ENCODE measurements at regions not wholly inside any gene's neighbourhood (a gene's known extent, or its start where the extent isn't known, plus 50 kb on each side); places are given as distances from the start of the nearest gene placed in this dataset.

GRCh38 chr2:187918996-187919821, 365.0 kb upstream of the TFPI start:
- no peak for FAIRE-seq
- DNase-seq (ENCODE audit: low spot score in 2 of 2) = no peak

GRCh38 chr2:187920511-187920910, 366.3 kb upstream of the TFPI start:
- FAIRE-seq (no peak), DNase-seq (ENCODE audit: low spot score in 2 of 2) (no peak)

GRCh38 chr2:187922846-187923245, 368.6 kb upstream of the TFPI start:
- FAIRE-seq (no peak), DNase-seq (ENCODE audit: low spot score in 2 of 2) (no peak)

GRCh38 chr2:187924293-187924692, 367.4 kb upstream of the GULP1 start:
- DNase-seq (ENCODE audit: low spot score in 2 of 2) (no peak), FAIRE-seq (no peak)

- FAIRE-seq = no peak
- DNase-seq (ENCODE audit: low spot score in 2 of 2) = no peak
Measured at GRCh38 chr2:187934236-187934635, 357.4 kb upstream of the GULP1 start.

DNA sequence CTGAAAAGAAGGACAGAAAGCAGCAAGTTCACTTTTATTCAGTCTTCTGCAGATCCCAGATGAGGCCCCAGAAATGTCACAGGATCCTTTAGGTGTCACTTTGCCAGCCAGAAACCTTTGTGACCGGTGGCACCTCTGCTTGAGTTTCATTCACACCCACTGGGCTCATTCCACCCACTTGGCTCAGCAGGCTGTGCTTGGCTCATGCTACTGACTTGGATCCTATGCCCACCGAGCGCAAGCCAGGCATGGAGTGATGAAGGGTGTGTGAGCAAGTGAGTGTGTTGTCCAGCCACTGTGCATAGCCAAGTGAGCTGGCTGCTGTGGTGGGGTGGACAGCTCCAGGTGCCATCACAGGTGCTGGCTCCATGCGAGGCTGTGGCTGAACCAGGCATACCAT, 357.0 kb upstream of the GULP1 start:
- DNase-seq (ENCODE audit: low spot score in 2 of 2) (no peak), FAIRE-seq (no peak)

GRCh38 chr2:187935126-187935525, 356.5 kb upstream of the GULP1 start:
- no peak for FAIRE-seq
- no peak for DNase-seq (ENCODE audit: low spot score in 2 of 2)

DNA sequence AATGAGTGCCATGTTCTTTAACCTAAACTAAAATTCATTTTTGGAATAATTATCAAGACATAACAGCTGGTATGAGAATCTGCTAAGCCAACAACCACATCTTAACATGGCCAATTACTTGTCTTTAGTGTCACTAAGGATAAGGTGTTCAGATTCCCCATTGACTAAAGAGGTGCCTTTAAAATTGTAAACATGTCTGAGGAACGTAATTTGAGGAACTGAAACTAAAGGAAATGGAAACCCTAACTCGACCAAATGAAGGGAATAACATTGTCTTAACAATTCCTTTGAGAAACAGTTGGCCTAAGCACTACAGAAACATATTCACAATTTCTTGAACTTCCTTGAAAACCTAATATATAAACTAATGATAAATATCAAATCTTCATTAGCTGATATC, 355.4 kb upstream of the GULP1 start:
- FAIRE-seq = no peak
- DNase-seq (ENCODE audit: low spot score in 2 of 2) = no peak

DNA sequence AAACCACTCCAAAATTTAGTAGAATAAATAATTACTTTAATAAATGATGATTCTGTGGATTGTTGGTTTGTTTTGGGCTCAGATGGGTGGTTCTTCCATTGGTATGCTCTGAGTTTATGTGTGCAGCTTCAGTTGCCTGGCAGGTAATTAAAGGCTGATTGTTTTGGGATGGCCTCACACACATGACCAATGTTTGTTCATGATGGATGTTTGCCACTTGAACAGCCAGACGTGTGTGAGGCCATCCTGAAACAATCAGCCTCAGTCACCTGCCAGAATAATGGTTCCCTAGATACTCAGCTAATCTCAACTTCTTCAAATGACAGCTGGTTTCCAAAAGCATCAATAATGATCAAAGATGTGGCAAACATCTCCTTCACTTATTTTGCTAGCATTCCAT, 352.5 kb upstream of the GULP1 start:
- FAIRE-seq = no peak
- DNase-seq (ENCODE audit: low spot score in 2 of 2) = no peak

DNA sequence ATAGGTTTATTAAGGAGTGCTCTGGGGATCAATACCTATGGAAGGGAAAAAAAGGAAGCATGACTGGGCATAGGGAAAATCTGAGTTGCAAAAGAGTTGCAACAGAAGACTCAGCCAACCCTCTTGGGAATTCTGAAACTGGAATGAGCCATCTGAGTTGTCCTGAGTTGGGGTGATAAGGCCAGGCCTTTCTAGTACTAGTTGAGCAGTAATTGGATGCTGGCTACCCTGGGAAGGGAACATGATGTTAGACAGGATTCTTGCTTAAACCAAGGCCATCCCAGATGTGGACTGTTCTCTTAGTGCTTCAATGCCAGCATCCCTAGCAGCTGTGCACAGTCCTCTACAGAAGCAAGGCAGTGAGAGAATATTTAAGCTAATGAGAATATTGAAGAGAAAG, 348.8 kb upstream of the GULP1 start:
- no peak for FAIRE-seq
- DNase-seq (ENCODE audit: low spot score in 2 of 2) = no peak

- DNase-seq (ENCODE audit: low spot score in 2 of 2) = no peak
- no peak for FAIRE-seq
Measured at GRCh38 chr2:187943772-187944369, 347.8 kb upstream of the GULP1 start.

GRCh38 chr2:187949859-187950258, 341.8 kb upstream of the GULP1 start:
- FAIRE-seq = no peak
- no peak for DNase-seq (ENCODE audit: low spot score in 2 of 2)

- no peak for DNase-seq (ENCODE audit: low spot score in 2 of 2)
- FAIRE-seq = no peak
Measured at GRCh38 chr2:187951470-187952218, 340.0 kb upstream of the GULP1 start.

GRCh38 chr2:187956906-187957534, 334.7 kb upstream of the GULP1 start:
- DNase-seq (ENCODE audit: low spot score in 2 of 2) (no peak), FAIRE-seq (no peak)

- FAIRE-seq (no peak), DNase-seq (ENCODE audit: low spot score in 2 of 2) (no peak)
Measured at GRCh38 chr2:187959821-187960220, 331.9 kb upstream of the GULP1 start.

DNA sequence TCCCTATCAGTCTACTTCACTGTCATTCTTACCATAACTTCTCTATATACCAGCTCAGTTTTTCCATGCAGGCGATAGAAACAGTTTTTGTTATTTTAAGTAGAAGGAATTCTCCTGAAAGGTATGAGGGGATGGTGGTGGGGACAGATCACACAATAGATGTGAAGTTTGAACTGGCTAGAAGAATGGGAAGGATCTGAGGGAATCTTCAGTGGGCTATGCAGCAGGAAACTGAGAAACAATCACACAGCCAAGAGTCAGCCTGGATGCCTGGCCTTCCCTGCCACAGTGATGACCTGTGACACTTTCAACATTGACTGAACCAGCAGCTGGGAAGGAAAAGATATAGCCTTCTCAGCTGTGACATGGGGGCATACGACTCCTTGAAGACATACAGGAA, 329.1 kb upstream of the GULP1 start:
- no peak for FAIRE-seq
- DNase-seq (ENCODE audit: low spot score in 2 of 2) = no peak

- FAIRE-seq = no peak
Measured at GRCh38 chr2:187964746-187965145, 326.9 kb upstream of the GULP1 start.

DNA sequence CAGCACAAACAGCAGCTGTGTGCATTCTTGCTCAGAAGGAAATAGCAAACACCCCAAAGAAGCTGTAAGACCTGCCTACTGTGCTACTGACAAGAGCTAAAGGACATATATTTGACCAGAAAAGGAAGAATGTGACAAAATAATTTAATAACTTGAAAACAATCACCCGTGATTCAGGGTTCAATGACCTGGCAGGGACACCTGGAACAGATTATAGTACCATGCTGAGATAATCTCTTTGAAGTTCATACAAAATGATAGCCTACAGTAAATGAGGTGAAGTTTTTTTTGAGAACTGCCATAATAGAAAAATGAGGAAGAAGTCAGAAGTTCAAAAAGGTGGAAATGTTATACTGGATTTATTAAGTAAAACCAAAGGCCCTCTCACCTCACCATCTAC, 324.8 kb upstream of the GULP1 start:
- DNase-seq (ENCODE audit: low spot score in 2 of 2) (no peak), FAIRE-seq (no peak)

More at GRCh38 chr2:187964746-187965145, 326.9 kb upstream of the GULP1 start:
- no peak for DNase-seq (ENCODE audit: low spot score in 2 of 2)

GRCh38 chr2:187971893-187972292, 319.8 kb upstream of the GULP1 start:
- no peak for DNase-seq (ENCODE audit: low spot score in 2 of 2)
- no peak for FAIRE-seq

GRCh38 chr2:187976259-187976985, 315.3 kb upstream of the GULP1 start:
- DNase-seq (ENCODE audit: low spot score in 2 of 2) = no peak
- FAIRE-seq = no peak

DNA sequence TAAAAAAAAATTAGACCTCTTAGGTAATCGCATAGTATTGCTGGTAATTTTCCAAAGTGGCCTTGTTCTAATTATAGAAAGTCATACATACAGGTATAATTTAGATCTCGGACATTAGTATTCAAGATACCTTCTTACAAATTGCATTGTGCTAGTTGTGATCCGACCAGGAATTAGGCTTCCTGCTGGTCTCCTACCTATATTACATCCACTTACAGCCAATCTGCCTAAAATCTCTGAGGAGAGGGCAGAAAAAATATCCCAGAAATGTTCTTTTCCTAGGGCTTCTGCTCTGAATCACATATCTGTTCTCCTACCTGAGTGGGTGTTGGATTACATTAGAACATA, 314.7 kb upstream of the GULP1 start:
- DNase-seq (ENCODE audit: low spot score in 2 of 2) (no peak), FAIRE-seq (no peak)

Measured in frontal cortex (tissue), 3 donors.